ENCODE measurements at regions not wholly inside any gene's neighbourhood (a gene's known extent, or its start where the extent isn't known, plus 50 kb on each side); places are given as distances from the start of the nearest gene placed in this dataset.

DNA sequence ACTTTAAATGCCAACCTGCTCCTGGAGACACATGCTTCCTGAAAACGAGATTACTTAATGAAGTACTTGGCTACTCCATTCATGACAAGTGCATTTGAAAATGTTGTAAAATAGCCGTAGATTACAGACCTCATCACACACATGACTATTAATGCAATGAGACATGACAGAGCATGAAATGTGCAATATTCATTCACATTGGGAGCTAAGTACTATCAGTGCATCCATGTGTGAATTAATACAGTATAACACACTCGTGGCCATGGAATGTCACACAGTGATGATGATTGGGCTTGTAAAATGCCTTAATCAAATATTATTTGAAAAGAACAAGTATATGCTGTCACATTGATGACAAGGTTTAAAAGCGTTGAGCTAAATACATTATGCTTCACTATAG, 407.0 kb downstream of the AMY1C start:
- no peak overlapping the region for H4K91ac ChIP-seq (ENCODE audit: insufficient read length, low read depth, low read length)
- H3K23ac ChIP-seq (ENCODE audit: insufficient read length, low read depth, low read length): no peak overlapping the region
- Mint-ChIP-seq H3K36me3 (ENCODE audit: insufficient read depth in 1 of 3, low read depth in 3 of 3) (peaks cover 0 to 9% (median 6%) of the 10 kb centered on the region in 3 experiments; a peak in 6 of 7 replicates), H3K27me3 (ENCODE audit: low read depth) (no peaks in the 10 kb centered on the region; the same call in 1 of the 2 replicates), H3K4me1 (no peaks in the 10 kb centered on the region), H3K27ac (no peak overlapping the region), H3K9me3 (peaks cover 9 to 12% of the 10 kb centered on the region in 2 experiments; a peak in 4 of 5 replicates), H3K4me3 (no peak overlapping the region)
- H2BK12ac ChIP-seq (ENCODE audit: insufficient read length, low read depth, low read length): no peak overlapping the region
- no peak overlapping the region for H2BK15ac ChIP-seq (ENCODE audit: low read depth, low read length)
- H3K9ac ChIP-seq (ENCODE audit: extremely low read depth, insufficient read length, low read length): no peak overlapping the region
- H2BK120ac ChIP-seq (ENCODE audit: low read depth, low read length, poor library complexity, severe bottlenecking): no peak overlapping the region
- H3T11ph ChIP-seq (ENCODE audit: low read length): no peak overlapping the region
- H2BK5ac ChIP-seq (ENCODE audit: insufficient read length, low read length): no peak overlapping the region
- H3K4me2 ChIP-seq (ENCODE audit: insufficient read depth, insufficient read length, low read length): no peak overlapping the region
- no peaks in the 10 kb centered on the region for H3K4me1 ChIP-seq (ENCODE audit: insufficient read depth, low read length)
- H3K27me3 ChIP-seq (ENCODE audit: insufficient read depth, low read length): no peaks in the 10 kb centered on the region
- no peak overlapping the region for H3K27ac ChIP-seq (ENCODE audit: insufficient read length, low read depth, low read length)
- no peak overlapping the region for H3K18ac ChIP-seq (ENCODE audit: insufficient read length, low read depth, low read length)
- no peaks in the 10 kb centered on the region for H3K79me1 ChIP-seq (ENCODE audit: insufficient read depth, low read depth, low read length, poor library complexity, severe bottlenecking)
- H3K9me3 ChIP-seq (ENCODE audit: control insufficient read depth, low read depth, low read length): no peaks in the 10 kb centered on the region
- H3K4ac ChIP-seq (ENCODE audit: low read depth, low read length): no peak overlapping the region
- TF ChIP-seq, protein P1, sequence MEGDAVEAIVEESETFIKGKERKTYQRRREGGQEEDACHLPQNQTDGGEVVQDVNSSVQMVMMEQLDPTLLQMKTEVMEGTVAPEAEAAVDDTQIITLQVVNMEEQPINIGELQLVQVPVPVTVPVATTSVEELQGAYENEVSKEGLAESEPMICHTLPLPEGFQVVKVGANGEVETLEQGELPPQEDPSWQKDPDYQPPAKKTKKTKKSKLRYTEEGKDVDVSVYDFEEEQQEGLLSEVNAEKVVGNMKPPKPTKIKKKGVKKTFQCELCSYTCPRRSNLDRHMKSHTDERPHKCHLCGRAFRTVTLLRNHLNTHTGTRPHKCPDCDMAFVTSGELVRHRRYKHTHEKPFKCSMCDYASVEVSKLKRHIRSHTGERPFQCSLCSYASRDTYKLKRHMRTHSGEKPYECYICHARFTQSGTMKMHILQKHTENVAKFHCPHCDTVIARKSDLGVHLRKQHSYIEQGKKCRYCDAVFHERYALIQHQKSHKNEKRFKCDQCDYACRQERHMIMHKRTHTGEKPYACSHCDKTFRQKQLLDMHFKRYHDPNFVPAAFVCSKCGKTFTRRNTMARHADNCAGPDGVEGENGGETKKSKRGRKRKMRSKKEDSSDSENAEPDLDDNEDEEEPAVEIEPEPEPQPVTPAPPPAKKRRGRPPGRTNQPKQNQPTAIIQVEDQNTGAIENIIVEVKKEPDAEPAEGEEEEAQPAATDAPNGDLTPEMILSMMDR (conservative IDR thresholded peaks at IDR 0.05): no peak
- no peaks in the 10 kb centered on the region for H3K79me2 ChIP-seq (ENCODE audit: insufficient read depth, low read length)
- H3K14ac ChIP-seq (ENCODE audit: insufficient read depth, low read length): no peak overlapping the region
- H2BK20ac ChIP-seq (ENCODE audit: low read depth, low read length, poor library complexity, severe bottlenecking): no peak overlapping the region
- no peak overlapping the region for H2AFZ ChIP-seq (ENCODE audit: low read length)
- no CpG with 5 or more reads among the region's 4 CpGs for WGBS (ENCODE audit: extremely low coverage, insufficient read length, low lambda C conversion rate)
- no peak overlapping the region for H2AK5ac ChIP-seq (ENCODE audit: insufficient read length, low read length)
- H4K5ac ChIP-seq (ENCODE audit: insufficient read length, low read depth, low read length): no peak overlapping the region
- no peaks in the 10 kb centered on the region for H3K23me2 ChIP-seq (ENCODE audit: insufficient read length, low read depth, low read length, poor library complexity, severe bottlenecking)
- no peak overlapping the region for H4K8ac ChIP-seq (replicated peaks; ENCODE audit: insufficient read length, low read depth, low read length)
- no peak for DNase-seq
- no peaks in the 10 kb centered on the region for H4K20me1 ChIP-seq (ENCODE audit: control insufficient read depth, insufficient read depth, insufficient read length)
- H3K56ac ChIP-seq (ENCODE audit: insufficient read length, low read depth, low read length): no peak overlapping the region

Measured in H9 (cell line).